DMS 273 (cell line): ENCODE measurements at regions not wholly inside any gene's neighbourhood (a gene's known extent, or its start where the extent isn't known, plus 50 kb on each side); places are given as distances from the start of the nearest gene placed in this dataset.
"Not testable (repeated sequence)": the region's sequence is repeated elsewhere in the genome, so short reads cannot be mapped to it uniquely, and the experiment has no call there.

ENCODE experiments used
- DNase-seq: peaks from one replicate; lab custom pipeline; 2025; ENCODE audit not compliant: unreplicated experiment; lab: John Stamatoyannopoulos, UW

DNA sequence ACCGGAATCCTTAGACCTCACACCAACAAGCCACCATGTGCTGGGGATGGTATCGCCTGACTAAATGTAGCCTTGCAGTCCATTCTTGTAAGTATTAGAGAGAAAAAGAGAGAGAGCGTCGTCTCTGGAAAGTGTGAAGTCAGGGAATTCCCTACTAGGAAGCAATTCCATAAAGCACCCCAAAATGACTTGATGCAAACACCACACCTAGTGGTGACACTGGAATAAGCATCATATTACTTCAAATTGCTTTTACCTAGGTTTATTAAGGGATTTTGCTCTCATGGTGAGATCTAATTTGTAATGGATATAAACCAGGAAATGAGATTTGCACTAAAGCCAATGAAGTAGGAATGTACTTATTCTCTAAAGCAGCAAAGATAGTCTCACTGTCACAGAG is 111.4 kb upstream of the METTL9 start:
- not testable (repeated sequence) for DNase-seq

DNA sequence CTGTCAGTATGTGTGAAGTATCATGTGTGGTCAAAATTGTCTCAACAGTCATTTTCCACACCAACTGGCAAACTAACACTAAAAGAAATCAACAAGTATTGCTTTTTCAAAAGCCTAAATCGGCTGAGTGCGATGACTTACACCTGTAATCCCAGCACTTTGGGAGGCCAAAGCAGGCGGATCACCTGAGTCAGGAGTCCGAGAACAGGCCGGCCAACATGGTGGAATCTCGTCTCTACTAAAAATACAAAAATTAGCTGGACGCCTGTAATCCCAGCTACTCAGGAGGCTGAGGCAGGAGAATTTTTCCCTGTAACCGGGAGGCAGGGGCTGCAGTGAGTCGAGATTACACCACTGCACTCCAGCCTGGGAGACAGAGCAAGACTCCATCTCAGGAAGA is 100.3 kb upstream of the METTL9 start:
- not testable (repeated sequence) for DNase-seq

DNA sequence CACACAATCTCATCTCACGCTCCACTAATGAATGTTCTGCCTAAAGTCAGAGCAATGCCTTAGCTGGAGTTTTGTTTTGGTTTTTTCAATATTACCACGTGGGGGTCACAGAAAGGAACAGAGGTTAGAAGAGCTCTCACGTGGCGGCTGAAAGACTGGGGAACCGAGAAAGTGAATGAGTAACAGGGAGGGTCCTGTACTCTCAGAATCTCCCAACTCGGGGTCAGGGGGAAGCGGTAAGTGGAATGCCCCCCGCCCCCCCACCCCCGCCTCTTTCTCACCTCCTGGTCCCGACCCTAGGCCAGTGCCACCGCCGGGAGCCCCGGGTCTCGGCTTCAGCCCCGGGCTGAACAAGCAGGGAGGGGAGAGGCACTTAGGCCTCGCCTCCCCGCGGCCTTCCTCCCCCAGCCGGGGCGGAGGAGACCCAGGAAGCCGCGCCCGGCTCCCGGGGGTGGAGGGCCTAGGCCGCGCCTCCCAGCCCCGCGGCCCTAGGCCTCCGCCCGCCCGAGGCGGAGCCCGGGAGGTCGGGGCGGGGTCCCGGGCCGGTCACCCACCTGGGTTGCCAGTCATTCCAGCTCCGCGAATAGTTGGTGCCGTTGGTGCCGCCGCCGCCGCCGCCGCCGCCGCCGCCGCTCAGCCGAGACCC is 98.0 kb upstream of the METTL9 start:
- not testable (repeated sequence) for DNase-seq

DNA sequence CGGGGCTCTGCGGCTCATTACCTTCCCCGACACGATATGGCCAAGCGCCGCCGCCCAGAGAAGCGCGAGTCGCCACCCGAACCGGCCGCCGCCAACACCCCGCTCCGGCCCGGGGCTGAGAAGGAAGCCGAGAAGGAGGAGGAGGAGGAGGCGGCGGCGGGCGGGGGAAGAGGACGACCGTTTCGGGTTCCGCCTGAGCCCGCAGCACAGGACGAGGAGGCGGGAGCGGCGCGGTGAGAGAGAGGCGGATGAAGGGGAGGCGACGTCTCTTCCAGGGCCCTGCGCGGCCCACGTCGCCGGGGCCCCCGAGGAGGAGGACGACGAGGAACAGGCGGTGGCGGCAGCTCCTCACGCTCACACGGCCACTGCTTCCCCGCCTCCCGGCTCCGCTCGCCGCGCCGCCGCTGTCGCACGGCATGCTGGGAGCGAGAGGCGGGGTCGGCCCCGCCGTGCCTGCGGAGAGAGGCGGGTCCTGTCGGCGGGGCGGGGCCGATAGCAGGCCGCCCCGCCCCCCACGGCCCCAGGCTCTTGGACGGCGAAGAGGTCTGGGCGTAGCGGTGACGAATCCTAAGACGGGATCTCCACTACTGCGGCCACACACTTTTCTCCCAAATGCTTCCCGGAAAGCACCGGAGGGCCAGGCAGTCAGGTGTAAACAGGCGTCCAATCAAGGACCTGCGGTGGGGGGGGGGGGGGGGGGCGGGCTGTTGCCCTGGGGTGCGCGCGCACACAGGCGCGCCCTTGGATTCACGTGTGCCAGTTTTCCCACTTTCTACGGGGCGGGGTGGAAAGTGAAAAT is 97.3 kb upstream of the METTL9 start:
- no peak for DNase-seq

DNA sequence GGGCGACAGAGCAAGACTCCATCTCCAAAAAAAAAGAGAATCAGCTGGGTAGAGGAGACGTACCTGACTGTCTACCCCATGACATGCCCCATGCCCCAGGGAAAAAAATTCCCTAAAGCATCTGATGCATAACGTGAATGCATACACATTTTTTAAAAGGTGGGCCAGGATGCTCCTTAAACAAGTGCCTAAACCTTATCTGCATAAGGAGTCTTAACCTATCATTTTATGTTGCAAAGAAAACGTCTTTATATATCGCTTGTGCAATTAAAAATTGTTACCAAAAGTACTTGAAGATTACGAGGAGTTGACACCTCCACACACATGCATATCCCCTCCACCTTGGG is 95.8 kb upstream of the METTL9 start:
- DNase-seq, result not testable (repeated sequence)

DNA sequence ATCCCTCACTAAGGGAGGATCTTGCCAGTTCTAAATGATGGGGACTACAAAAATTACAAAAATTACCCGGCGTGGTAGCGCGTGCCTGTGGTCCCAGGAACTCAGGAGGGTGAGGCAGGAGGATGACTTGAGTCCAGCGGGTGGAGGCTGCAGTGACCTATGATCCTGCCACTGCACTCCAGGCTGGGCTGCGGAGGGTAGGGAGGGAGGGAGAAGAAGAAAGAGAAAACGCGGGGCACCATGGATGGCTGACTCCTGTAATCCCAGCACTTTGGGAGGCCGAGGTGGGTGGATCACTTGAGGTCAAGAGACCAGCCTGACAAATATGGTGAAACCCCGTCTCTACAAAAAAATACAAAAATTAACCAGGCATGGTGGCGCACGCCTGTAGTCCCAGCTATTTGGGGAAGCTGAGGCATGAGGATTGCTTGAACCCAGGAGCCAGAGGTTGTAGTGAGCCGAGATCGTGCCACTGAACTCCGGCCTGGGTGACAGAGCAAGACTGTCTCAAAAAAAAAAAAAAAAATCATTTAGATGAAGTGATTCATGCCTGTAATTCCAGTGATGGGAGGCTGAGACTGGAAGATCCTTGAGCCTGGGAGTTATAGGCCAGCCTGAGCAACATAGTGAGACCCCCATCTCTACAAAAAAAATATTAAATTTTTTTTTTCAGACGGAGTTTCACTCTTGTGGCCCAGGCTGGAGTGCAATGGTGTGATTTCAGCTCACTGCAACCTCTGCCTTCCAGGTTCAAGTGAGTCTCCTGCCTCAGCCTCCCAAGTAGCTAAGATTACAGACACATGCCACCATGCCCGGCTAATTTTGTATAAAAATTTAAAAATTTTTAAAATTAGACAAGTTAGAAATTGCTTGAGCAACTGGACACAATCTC is 95.2 kb upstream of the METTL9 start:
- DNase-seq, result not testable (repeated sequence)

DNA sequence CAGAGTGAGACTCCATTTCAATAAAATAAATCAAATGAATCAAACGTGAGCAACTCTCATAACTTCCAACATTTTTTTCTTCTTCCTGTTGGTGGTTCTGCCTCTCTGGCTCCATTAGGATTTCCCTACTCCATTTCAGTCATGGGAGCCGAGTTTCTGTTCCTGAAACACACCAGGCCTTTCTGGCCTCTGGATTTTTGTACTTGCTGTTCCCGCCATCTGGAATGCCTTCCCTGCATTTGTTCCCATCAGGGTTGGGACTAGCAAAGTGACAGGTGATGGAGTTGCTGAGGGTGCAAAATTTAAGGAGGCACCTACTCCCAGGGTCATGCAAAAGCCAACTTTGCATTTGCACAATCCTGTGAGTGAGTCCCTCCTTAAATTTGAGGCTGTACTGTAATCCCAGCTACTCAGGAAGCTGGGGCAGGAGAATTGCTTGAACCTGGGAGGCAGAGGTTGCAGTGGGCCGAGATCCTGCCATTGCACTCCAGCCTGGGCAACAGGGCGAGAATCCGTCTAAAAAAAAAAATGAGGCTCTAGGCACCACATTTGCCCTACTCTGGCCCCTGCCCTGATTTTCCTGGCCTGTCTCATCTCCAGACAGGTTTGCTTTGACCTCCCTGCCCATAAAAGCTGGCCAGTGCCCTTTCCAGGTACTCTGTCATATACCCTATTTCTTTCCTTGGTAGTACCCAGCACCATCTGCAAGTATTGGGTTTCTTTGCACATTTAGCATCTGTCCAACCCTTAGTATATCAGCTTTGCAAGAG is 93.4 kb upstream of the METTL9 start:
- not testable (repeated sequence) for DNase-seq

DNA sequence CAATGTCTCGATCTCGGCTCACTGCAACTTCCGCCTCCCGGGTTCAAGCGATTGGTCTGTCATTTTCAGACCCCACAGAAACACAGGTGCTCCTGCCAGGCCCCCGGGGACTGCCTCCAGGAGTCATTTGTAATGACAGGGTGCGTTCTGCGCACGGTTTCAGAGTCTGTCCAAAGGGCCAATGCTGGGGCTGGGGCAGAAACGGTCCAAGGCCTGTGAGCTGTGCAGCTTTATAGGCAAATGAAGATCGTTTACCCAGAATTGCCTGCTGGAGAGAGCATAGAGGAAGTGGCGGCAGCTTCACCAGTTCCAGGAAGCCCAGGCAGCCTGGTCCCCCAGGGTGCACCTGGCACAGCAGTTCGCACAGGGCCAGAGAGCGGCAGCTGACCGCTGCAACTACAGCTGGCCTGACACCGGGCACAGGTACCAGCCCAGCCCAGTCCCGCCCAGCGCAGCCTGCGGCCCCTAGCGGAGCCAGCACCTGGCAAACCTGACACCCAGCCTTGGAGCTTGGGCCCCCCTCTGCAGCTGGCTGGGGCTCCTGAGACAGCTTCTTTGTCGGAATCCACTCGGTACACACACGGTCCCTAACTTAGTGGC is 92.4 kb upstream of the METTL9 start:
- not testable (repeated sequence) for DNase-seq

DNA sequence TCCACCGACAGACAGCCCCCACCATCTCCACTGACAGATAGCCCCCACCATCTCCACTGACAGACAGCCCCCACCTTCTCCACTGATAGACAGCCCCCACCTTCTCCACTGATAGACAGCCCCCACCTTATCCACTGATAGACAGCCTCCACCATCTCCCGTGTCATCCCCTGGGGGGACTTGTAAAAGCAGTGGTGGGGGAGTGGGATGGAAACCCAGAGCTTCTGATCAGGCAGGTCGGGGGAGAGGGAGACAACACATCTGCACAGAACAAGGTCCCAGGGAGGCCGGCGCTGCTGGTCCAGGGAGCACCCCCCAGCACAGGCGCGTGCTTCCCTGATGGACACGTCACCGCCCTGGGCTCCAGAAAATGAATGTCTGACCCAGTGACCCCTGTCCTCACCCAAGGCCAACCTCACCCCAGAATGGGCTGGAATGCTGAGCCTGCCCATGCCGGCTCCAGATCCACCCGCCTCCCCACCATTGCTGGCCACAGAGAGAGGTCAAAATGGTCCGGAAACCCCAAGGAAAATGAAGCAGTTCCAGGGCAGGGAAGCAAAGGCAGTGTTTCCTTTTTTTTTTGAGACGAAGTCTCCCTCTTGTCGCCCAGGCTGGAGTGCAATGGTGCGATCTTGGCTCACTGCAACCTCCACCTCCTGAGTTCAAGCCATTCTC is 91.6 kb upstream of the METTL9 start:
- not testable (repeated sequence) for DNase-seq

DNA sequence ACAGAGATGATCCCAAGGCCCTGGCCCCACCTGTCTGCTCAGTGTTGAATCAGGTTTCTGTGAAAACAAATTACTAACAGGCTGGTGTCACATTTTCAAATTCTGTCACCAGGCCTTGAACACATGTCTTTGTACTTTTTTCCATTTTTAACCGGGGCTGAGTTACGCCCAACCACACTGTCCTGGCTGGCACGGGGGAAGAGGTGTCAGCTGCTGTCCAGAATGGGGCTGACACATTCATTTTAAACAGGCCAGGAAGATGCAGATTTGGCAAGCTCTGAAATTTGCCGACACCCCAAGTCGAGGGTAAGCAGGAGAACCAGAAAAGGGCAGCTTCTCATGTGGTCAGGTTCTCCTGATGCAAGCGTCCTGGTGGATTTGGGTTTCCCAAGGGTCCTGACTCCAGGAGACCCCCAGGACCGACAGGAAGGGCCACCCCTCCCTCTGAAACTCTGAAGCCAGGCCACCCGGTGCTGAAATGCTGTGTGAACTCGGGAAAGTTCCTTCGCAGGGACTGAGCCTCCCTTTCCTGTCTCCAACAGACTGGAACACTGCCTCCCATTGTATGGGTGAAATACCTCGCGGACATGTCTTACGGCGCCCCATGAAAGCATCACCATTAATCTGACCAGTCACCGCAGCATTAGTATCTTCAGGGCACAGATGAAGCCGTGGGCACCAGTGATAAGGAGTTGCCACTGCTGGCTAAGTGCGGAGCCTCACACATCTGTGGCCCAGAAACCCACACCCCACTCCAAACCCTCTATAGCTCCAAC is 90.5 kb upstream of the METTL9 start:
- not testable (repeated sequence) for DNase-seq

DNA sequence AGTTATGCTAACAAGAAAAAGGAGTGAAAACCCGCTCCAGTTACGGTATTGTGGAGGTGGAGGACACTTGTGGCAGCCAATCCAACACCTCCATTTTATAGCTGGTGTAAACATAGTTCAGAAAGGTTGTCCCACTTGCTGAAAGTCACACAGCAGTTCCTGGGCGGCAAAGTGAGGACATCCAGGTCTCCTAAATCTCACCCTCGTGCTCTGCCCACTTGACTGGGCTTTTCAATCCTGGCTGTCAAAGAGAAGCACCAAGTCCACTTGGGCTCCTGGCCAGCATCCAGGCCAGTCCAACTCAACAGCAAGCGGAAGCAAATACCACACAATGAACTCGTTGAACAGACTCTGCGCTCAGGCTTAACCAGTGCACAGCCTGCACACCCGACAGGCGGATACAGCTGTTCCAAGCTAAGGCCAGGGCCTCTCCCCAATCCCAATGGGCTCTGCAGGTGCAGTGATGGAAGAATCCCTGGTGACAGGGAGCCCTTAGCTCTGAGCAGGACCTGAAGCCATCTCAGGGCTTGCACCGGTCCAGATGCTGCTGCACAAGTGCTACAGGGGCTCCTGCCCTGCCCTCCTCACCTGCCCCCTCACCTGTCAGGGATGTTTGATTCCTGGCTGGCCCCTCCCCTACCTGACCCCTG is 89.8 kb upstream of the METTL9 start:
- DNase-seq, result not testable (repeated sequence)

DNA sequence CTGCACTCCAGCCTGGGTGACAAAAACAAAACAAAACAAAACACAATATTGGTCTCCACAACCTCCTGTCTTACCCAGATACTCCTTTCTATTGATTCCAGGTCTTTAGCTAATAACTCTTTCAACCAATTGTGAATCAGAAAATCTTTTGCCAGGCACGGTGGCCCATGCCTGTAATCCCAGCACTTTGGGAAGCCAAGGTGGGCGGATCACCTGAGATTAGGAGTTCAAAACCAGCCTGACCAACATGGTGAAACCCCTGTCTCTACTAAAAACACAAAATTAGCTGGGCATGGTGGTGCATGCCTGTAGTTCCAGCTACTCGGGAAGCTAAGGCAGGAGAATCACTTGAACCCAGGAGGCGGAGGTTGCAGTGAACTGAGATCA is 88.5 kb upstream of the METTL9 start:
- not testable (repeated sequence) for DNase-seq

DNA sequence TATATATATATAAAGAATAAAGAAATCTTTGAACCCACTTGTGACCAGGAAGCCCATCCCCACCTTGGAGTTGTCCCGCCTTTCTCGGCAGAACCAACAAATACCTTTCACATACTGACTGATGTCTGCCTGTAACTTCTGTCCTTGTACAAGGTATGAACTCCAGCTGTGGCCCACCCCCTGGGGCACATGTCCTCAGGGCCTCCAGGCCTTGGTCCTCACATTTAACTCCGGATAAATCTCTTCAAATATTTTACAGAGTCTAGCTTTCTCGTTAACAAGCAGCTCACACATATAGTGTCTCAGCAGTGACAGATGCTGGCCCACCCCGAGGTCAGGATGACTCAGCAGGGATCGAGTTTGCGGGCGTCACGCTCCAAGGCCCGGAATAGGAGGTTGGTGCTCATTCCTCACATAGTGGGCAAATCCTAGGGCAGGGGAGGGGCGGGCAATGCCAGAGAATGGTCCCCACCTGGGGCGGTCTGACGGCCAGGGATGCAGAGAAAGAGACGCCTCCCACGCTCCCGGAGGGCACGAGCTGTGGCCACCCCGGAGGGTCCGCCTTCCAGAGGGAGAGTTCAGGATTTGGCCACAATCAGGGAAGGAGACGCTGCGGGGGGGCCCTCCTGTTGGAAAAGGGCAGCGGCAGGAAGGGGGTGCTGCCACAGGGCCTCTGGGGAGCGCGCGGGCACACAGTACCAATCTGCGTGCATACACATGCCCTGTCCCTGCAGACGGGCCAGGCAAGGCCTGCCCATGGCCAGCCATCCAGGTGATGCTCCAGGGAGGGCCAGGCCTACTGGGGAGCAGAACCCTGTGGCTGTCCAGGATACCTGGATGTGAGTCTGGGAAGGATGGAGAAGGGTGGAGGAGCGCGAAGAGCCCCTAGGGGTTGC is 87.8 kb upstream of the METTL9 start:
- peak; percentile 88 for DNase-seq

DNA sequence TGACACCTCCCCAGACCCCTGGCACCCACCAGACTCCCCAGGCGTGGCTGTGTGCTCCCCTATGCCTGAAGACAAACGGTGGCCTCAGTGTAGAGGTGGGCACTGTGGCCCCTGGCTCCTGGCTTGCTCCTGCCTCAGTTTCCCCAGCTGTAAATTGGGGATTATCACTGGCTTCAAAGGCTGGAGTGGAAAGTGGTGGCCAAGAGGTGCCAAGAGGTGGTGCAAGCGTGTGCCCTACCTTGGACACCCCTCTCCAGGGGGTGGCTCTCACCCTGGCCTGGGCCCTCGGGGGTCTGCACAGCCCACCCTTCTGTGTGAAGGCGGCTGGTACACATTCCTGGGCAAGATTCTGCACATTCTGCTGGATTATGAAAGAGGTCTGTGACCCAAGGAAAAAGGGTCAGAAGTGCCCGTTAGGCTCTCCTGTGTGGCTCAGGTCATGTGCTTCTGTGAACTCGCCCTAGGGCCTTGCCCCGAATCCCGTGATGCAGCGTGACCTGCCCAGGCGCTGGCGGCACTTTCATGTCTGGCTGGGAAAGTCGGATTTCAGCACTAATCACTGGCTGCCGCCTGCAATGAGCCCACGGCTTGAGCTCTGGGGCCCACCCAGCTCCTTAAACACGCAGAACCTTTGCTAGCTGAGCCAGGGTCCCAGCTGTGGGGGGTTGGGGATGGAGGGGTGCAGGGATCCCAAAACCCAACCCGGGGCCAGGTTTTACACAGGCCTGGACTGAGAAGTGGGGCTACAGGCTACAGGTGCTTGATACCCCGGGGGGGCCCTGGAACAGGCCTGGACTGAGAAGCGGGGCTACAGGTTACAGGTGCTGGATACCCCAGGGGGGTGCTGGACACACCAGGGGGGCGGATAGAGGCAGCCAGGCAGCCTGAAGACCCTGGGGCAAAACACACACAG is 86.8 kb upstream of the METTL9 start:
- peak; percentile 53 for DNase-seq

DNA sequence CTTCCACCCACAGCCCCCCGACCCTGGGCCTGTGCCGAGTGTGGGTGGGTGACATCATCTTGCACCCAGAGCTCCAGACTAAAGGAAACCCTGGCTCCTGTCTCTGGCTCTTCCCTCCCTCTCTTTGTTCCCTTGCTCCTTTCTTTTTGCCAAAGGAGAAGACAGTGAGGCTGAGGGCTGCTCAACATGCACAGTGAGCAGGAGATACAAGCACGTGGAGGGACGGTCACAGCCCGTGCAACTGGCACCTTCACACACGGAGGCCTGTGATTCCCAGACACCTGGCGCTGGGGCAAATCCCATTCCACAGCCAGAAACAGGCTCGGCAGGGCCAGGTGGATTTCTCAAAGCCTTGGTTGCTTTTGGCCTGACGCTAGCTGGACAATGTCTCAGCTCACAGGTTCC is 86.0 kb upstream of the METTL9 start:
- peak; percentile 49 for DNase-seq

DNA sequence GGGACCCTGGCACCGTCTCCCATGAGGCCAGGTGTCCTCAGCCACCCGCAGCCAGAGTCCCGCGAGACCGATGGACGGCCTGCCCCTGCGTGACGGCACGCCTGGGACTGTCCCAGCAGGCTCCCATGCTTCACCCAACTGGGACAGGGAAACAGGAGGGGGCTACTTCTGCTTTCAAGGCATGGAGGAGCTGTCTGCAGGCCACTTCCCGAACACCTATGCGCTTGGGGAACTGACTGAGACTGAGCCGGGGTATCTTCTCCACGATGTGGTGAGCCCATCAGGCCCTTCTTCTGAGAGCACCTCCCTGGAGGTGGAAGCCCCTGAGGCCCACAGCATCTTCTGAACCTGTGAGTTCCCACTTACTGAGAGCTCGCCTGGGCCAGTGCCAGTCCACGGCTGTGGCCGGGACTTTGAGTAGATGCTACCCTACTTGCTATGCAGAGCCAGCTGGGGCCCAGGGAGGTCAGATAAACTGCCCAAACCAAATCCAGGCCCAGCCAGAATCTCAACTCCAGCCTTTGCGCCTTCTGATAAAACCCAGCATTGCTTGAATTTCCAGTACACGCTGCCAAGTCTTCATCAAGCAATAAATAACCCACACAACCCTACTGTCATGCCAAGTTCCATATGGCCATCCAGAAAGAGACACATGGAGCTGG is 85.4 kb upstream of the METTL9 start:
- peak; percentile 94 for DNase-seq
